Activated CD8-positive, alpha-beta memory T cell treated with anti-CD3 and anti-CD28 coated beads, Interleukin-2, amount 50 U/mL, for 4 hours (primary cell): ENCODE measurements at regions not wholly inside any gene's neighbourhood (a gene's known extent, or its start where the extent isn't known, plus 50 kb on each side); places are given as distances from the start of the nearest gene placed in this dataset.

Experiments used
- DNase-seq: peaks from one replicate; pipeline ENCODE4 v3.0.0-alpha.2; 2020

DNA sequence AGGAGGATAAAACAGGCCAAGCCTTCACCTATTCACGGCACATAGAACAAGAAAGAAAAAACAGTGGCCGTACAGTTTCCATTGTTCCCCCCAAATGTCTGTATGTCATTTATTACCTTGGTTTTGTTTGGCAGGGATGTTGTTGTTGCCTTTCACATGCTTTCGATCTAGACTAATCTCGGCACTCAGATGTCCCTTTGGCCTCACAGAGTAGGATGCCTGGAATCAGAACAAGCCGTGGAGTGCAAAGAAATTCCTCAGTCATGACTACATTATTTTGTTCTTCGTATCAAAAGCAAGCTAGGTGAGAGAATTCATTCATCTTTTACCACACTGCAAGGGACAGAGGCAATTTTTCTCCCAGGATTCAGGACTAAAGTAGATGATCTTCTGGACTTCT, 106.9 kb downstream of the SMIM20 start:
- DNase-seq = no peak

DNA sequence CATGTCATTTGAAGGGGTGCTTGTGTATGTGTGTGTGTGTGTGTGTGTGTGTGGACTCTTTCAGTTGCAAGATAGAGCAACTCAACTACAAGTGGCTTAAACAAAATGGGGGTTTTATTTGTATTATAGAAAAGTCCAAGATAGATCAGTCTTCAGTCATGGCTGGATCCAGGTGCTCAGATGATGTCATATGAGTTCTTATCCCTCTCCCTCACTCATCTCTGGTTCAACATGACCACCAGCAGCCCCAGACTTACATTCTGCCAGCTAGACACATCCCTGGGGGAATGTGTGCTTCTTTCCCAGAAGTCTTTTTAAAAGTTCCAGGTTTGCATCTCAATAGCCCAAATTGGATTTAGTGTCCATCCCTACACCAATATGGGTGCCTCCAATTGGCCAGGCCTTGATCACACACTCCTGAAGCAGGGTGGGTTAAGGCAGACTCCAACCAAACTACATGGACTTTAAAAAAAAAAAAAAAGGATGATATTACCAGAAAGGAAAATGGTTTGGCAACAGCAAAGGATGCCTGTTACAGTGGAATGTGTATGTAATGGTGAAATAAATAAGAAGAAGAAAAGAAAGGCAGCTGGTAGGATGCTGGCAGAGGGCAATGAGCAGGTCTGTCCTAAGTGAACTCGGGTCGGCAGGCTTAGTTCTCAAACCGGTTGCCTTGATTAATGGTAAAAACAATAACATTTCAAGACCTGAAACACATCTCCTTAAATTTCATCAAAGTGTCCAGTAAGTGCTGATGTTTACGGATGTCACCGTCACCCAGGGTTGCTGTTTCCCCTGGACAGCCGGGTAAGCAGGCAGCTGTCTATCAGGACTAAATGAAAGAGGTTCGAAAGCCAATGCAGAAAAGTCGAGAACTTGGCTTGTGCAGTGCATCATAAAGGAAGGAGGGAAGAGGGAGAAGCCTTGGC, 107.7 kb downstream of the SMIM20 start:
- DNase-seq = no peak

GRCh38 chr4:26022346-26023202, 108.6 kb downstream of the SMIM20 start:
- no peak for DNase-seq

- no peak for DNase-seq
Observed at GRCh38 chr4:26023203-26023972, 109.4 kb downstream of the SMIM20 start.

DNA sequence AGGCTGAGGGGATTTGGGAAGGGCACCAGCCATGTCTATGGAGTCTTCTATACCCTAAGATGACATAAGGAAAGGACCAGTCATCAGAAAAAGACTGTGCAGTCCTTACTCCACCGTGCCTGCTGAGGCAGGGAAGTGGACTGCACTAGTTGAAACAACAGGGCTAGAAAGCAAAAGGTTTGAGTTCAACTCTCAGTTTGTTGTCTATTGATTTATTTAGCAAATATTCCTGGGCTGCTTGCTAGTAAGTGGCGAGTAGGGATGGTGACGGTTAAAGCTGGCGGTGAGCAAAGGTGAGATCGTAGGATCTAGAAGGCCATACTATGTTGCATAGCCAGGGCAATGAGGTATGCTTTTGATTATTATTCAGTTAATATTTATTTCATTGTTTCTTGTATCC, 110.1 kb downstream of the SMIM20 start:
- DNase-seq = no peak

DNA sequence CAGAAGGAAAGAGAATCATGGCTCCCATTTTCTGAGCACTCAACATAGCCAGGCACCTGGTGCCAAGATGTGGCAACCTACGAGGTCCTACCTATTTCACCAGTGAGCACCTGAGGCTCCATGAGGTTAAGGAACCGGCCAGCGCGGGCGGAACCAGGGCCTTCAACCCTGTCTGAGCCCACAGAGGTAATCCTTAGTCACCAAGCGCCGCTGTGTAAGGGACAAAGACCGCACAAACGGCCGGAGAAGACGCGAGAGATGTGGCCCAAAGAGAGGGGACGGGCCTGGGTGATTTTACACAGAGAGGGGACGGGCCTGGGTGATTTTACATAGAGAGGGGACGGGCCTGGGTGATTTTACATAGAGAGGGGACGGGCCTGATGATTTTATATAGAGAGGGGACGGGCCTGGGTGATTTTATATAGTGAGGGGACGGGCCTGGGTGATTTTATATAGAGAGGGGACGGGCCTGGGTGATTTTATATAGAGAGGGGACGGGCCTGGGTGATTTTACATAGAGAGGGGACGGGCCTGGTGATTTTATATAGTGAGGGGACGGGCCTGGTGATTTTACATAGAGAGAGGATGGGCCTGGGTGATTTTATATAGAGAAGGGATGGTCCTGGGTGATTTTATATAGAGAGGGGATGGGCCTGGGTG, 114.2 kb downstream of the SMIM20 start:
- no peak for DNase-seq

DNA sequence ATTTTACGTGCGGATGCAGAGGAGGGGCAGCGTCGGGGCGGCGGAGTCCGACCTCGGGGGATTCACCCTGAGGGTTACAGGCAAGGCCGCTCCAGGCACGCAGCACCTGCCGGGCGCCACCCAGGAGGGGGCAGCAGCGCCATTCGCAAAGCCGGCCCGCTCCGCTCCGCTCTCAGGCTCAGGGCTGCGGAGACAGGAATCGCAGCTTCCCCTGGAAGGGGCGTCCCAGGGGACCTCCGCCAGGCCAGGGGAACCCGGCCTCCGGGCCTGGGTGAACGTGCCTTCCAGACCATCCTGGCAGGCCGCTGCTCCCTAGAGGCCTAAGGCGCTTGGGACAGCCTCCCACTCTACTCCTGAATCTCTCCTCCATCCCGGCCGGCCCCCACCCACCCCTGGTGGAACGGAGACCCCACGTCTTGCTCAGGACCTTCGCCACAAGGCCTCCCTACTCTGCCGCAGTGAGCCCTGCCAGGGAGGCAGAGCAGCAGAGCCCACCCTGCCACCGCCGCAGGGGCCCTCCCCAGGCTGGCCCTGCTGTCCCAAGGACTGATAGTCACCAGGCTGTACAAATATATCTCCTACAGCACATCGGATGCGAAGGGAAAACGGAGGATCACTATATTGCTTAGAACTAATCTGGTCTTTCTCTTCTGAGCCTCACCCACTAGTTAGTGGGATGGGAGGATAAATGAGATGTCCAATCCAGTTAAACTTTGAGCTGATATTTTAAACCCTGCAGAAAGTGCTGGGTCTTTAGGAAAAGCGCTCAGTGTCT, 115.0 kb downstream of the SMIM20 start:
- DNase-seq = peak; percentile 61

- DNase-seq = no peak
Observed at GRCh38 chr4:26029568-26030131, 115.6 kb downstream of the SMIM20 start.

DNA sequence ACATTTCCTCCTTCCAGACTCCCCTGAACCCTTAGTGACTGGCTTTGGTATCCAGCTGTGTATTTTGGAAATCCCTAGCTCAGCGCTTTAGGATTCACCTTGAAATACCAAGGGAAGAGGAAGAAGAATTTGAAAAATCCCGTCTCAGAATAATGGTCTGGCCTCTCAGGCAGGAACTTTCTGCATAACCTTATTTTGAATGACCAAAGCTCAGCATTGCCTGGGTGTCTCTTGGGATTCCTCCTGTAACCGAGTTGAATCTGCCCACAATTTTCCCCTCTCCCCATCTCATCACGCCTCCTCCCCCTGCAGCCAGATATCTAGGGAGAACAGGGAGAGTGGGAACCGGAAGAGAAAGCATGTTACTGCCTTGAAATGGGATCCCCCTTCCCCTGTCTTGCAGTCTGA, 116.2 kb downstream of the SMIM20 start:
- DNase-seq = no peak

- no peak for DNase-seq
Observed at GRCh38 chr4:26030780-26031179, 116.8 kb downstream of the SMIM20 start.

- no peak for DNase-seq
Observed at GRCh38 chr4:26031704-26032103, 117.7 kb downstream of the SMIM20 start.

DNA sequence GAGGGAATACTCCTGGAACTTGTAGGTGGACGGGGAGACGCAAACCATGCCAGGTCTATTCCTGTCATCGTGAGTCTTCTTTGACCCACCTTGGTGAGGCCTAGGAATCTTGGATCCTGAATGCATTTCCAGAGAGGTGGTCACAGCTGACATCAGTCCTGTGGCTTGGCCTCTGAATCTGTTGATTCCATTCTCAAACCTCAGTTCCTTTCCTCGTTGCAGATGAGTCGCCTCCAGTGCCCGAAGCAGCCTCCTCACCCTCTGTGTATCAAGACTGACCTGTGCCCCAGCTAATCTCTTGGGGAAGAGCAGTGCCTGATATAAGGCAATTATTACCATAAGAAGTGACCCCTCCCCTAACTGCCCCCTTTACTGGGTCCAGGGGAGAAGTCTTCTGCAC, 118.1 kb downstream of the SMIM20 start:
- no peak for DNase-seq

GRCh38 chr4:26032630-26033317, 118.8 kb downstream of the SMIM20 start:
- DNase-seq = no peak

DNA sequence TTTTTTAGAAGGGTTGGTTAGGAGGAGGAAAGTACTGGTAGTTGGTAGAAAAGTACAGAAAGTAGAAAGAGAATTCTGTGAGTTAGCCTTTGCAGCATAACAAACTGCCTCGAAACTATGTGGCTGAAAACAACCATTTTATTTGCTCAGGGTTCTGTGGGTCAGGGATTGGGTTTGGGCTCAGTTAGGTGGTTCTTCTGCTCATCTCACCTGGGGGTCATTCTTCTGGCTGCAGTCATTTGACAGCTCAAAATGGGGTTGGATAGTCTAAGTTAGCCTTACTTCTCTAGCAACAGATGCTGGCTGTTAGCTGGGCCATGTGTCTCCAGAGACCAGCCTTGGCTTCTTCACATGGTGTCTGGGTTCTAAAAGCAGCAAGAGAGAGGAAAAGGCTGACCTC, 119.4 kb downstream of the SMIM20 start:
- no peak for DNase-seq

DNA sequence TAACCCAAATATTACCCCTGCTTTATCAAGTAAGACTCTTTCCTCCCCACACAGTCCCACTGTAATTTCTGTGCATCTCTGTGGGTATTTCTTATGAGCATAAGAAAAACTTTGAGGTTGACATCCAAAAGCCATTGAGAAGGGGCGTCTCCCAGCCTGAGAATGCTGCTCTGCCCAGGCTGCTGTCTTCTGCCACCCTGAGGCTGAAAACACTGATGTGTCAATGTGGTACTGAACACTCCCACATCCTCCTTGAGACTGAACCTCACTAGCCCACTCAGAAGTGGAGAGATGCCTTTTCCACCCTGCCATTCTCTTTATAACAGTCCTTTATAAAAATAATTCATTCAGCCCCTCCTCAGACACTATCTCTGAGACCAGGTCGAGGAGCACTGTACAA, 120.8 kb downstream of the SMIM20 start:
- no peak for DNase-seq

- DNase-seq = no peak
Observed at GRCh38 chr4:26035921-26036320, 121.9 kb downstream of the SMIM20 start.

DNA sequence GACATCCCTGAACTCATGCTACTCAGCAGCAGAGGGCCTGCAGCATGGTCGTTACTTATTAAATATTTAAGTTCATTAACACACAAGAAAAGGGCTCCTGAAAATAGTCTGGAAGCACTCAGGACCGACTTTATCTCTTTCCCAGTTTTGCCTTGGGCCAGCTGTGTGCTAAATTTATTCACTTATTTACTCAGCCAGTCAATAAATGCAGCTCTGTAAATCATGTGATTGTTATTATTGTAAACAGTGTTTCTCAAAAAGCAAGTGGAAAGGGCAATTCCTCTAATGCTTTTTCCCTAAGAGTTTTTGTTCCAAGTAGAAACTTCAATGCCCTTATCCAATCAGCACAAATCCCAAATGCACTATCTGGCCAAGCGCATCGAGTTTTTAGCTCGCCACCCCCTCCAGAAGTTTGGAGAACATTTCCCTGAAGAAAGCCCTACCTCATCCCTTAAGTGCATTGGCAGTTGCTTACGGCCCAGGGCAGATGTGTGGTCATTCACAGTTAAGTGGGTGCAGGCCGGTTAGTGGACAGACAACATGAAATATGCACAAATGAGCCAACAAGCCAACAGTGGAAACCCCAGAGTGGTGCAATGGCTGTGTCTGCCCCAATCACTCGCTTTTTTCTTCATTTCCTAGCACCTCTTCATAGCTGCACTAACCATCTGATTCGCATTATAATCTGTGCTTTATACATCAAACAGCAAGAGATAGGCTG, 125.8 kb downstream of the SMIM20 start:
- no peak for DNase-seq

DNA sequence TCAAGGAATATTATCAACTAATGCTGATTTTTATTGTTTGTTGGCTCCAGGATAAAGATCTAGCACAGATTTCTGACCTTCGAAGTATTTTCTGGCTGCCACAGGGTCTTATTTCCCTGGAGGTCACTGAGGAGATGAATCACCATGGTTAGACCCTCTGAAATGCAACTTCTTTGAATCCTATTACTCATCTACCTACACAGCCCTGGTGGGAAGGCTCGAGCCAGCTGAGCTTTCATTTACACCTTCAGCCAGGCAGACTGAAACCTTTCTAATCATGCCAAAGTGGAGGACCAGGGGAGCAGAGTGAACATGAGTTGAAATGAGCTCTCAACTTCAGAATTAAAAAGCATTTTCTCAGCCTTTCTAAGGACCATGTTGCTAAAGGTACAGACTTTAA, 130.5 kb downstream of the SMIM20 start:
- DNase-seq = no peak

- DNase-seq = no peak
Observed at GRCh38 chr4:26044983-26045382, 131.0 kb downstream of the SMIM20 start.

GRCh38 chr4:26047795-26048194, 133.8 kb downstream of the SMIM20 start:
- no peak for DNase-seq
